GM18873 (cell line): ENCODE measurements at regions not wholly inside any gene's neighbourhood (a gene's known extent, or its start where the extent isn't known, plus 50 kb on each side); places are given as distances from the start of the nearest gene placed in this dataset.
"Not testable (repeated sequence)": the region's sequence is repeated elsewhere in the genome, so short reads cannot be mapped to it uniquely, and the experiment has no call there.

Experiments
- ATAC-seq: cut with Tn5 transposase; IDR thresholded peaks from one replicate; pipeline ENCODE4 v1.9.1; 2021; ENCODE audit warnings: mild to moderate bottlenecking, moderate library complexity, moderate number of reproducible peaks; ENCODE audit not compliant: unreplicated experiment, low FRiP score

GRCh38 chr2:175437167-175437566 is 255.7 kb upstream of the ATP5MC3 start:
- no peak for ATAC-seq

- ATAC-seq, result no peak
Observed at GRCh38 chr2:175436076-175436475, 254.6 kb upstream of the ATP5MC3 start.

GRCh38 chr2:175435012-175435411 is 253.5 kb upstream of the ATP5MC3 start:
- ATAC-seq, result no peak

- no peak for ATAC-seq
Observed at GRCh38 chr2:175432793-175433192, 251.3 kb upstream of the ATP5MC3 start.

- no peak for ATAC-seq
Observed at GRCh38 chr2:175432021-175432420, 250.5 kb upstream of the ATP5MC3 start.

GRCh38 chr2:175431101-175431946 is 249.8 kb upstream of the ATP5MC3 start:
- no peak for ATAC-seq

- ATAC-seq, result no peak
Observed at GRCh38 chr2:175430236-175430635, 248.7 kb upstream of the ATP5MC3 start.

GRCh38 chr2:175418224-175418835 is 236.8 kb upstream of the ATP5MC3 start:
- no peak for ATAC-seq

GRCh38 chr2:175414882-175415487 is 233.5 kb upstream of the ATP5MC3 start:
- no peak for ATAC-seq

GRCh38 chr2:175414191-175414881 is 232.8 kb upstream of the ATP5MC3 start:
- no peak for ATAC-seq

- ATAC-seq, result not testable (repeated sequence)
Observed at GRCh38 chr2:175410941-175411340, 229.4 kb upstream of the ATP5MC3 start.

- no peak for ATAC-seq
Observed at GRCh38 chr2:175404839-175405238, 223.3 kb upstream of the ATP5MC3 start.

GRCh38 chr2:175403599-175404221 is 222.2 kb upstream of the ATP5MC3 start:
- no peak for ATAC-seq

GRCh38 chr2:175402571-175402970 is 221.1 kb upstream of the ATP5MC3 start:
- ATAC-seq, result no peak

- no peak for ATAC-seq
Observed at GRCh38 chr2:175401956-175402469, 220.5 kb upstream of the ATP5MC3 start.

- no peak for ATAC-seq
Observed at GRCh38 chr2:175400975-175401374, 219.5 kb upstream of the ATP5MC3 start.

GRCh38 chr2:175399326-175399725 is 217.8 kb upstream of the ATP5MC3 start:
- ATAC-seq, result no peak

- ATAC-seq, result no peak
Observed at GRCh38 chr2:175398848-175399247, 217.3 kb upstream of the ATP5MC3 start.

GRCh38 chr2:175396696-175397095 is 215.2 kb upstream of the ATP5MC3 start:
- ATAC-seq, result no peak

- no peak for ATAC-seq
Observed at GRCh38 chr2:175393851-175394250, 212.3 kb upstream of the ATP5MC3 start.
